K562 (cell line): ENCODE measurements at regions not wholly inside any gene's neighbourhood (a gene's known extent, or its start where the extent isn't known, plus 50 kb on each side); places are given as distances from the start of the nearest gene placed in this dataset.

Source experiments
- ATAC-seq: fragments of 200-7000 bp; cut with Tn5 transposase; 3 replicates; pipeline ENCODE4 v1.9.1; 2020; ENCODE audit warnings: moderate library complexity
- BruUV-seq: library from RNA; stranded (reverse); fragments of 400-500 nt; replicated peaks from 2 replicates; lab custom pipeline; 2021; lab: Mats Ljungman, UMichigan
- CTCF ChIA-PET: fragments of 300-600 bp; formaldehyde crosslinking; extraction: SDS; loops from one replicate; lab custom pipeline; 2021; ENCODE audit warnings: low intra/inter-chr PET ratio; lab: Yijun Ruan, JAX
- POLR2A ChIA-PET: fragments of 300-600, 350-650 bp; sonication (Branson Sonifier 250); formaldehyde crosslinking; extraction: SDS; loops from one replicate; lab custom pipeline; 2021; ENCODE audit warnings: antibody characterized with exemption, inconsistent platforms; lab: Yijun Ruan, JAX
- DNase-seq, 4 experiments: peaks; one replicate each; pipeline versions ENCODE4 v3.0.0 to v3.0.0-alpha.2; 2011 to 2018; ENCODE audit warnings: low spot score in 3 of 4, mixed read lengths in 3 of 4; ENCODE audit errors: extremely low read depth in 1 of 4
- FAIRE-seq: peaks from 2 replicates; lab custom pipeline; 2011; peaks lifted over from hg19 to GRCh38; lab: Jason Lieb, UNC
- H2AFZ ChIP-seq: 2 replicates; pipeline ENCODE4 v1.6.0; 2011; ENCODE audit warnings: low read depth, low read length, control low read depth, inconsistent platforms
- H3K27ac ChIP-seq: fragments of 200-600 bp; 3 replicates; pipeline ENCODE4 v1.8.0; 2011; ENCODE audit warnings: low read depth, mild to moderate bottlenecking, control low read depth, inconsistent platforms, low read length, moderate library complexity, mixed read lengths; ENCODE audit errors: extremely low read depth
- H3K27me3 ChIP-seq, 2 experiments: fragments of 300-600 bp in 1 of 2; 2 replicates in 1 of 2; 3 replicates in 1 of 2; pipeline versions ENCODE4 v1.6.0 to v1.8.0; 2011; ENCODE audit warnings: inconsistent platforms in 2 of 2, low read length in 2 of 2, mild to moderate bottlenecking in 1 of 2, mixed read lengths in 1 of 2, moderate library complexity in 1 of 2; ENCODE audit not compliant: control insufficient read depth in 2 of 2, insufficient read depth in 2 of 2
- H3K36me3 ChIP-seq: fragments of 300-600 bp; 3 replicates; pipeline ENCODE4 v1.8.0; 2011; ENCODE audit warnings: mild to moderate bottlenecking, low read length, inconsistent platforms; ENCODE audit not compliant: control insufficient read depth, insufficient read depth
- H3K4me1 ChIP-seq, 2 experiments: fragments of 200-600 bp in 1 of 2; replicated peaks in 1 of 2; 2 replicates in 1 of 2; 3 replicates in 1 of 2; pipeline versions ENCODE4 v1.5.1 to v1.8.0; 2011; ENCODE audit warnings: inconsistent platforms in 2 of 2, low read length in 2 of 2, mild to moderate bottlenecking in 1 of 2, mixed read lengths in 1 of 2, moderate library complexity in 1 of 2; ENCODE audit not compliant: control insufficient read depth in 2 of 2, insufficient read depth in 2 of 2
- H3K4me2 ChIP-seq: 2 replicates; pipeline ENCODE4 v1.6.1; 2011; ENCODE audit warnings: low read length, control low read depth, inconsistent platforms, mixed read lengths; ENCODE audit not compliant: insufficient read depth
- H3K4me3 ChIP-seq: fragments of 200-600 bp; sonication (generic), shearing (Covaris generic); 2 replicates; pipeline ENCODE4 v1.5.1; 2016; ENCODE audit warnings: control low read depth, inconsistent platforms
- H3K79me2 ChIP-seq: fragments of 200-600 bp; 3 replicates; pipeline ENCODE4 v1.8.0; 2011; ENCODE audit warnings: low read length, inconsistent platforms; ENCODE audit not compliant: control insufficient read depth, insufficient read depth
- H3K9ac ChIP-seq, 2 experiments: 2 replicates each; pipeline versions ENCODE4 v1.6.0 to v1.6.1; 2011; ENCODE audit warnings: low read depth in 2 of 2, low read length in 2 of 2, control low read depth in 1 of 2, inconsistent platforms in 1 of 2, mild to moderate bottlenecking in 1 of 2, mixed read lengths in 1 of 2; ENCODE audit not compliant: insufficient read depth in 1 of 2
- H3K9me1 ChIP-seq: one replicate; pipeline ENCODE4 v1.6.0; 2011; ENCODE audit warnings: inconsistent platforms, mild to moderate bottlenecking, low read length, moderate library complexity; ENCODE audit not compliant: control insufficient read depth, insufficient read depth
- H3K9me3 ChIP-seq: replicated peaks from 2 replicates; pipeline ENCODE4 v1.5.1; 2011; ENCODE audit warnings: low read depth, low read length, inconsistent platforms; ENCODE audit not compliant: control insufficient read depth, insufficient read depth
- H4K20me1 ChIP-seq: replicated peaks from 2 replicates; pipeline ENCODE4 v1.6.1; 2011; ENCODE audit warnings: low read length, inconsistent platforms, mixed read lengths; ENCODE audit not compliant: control insufficient read depth, insufficient read depth
- CBFA2T3 ChIP-seq: fragments of 450-650 bp; IDR thresholded peaks from 2 replicates; pipeline ENCODE4 v1.6.1; 2017
- DDX20 ChIP-seq: fragments of 450-650 bp; IDR thresholded peaks from 2 replicates; pipeline ENCODE4 v1.6.1; 2016; ENCODE audit warnings: missing genetic modification characterization, low read depth, mild to moderate bottlenecking, missing compliant biosample characterization, moderate library complexity
- HNRNPL ChIP-seq: fragments of 200-400 bp; formaldehyde crosslinking; IDR thresholded peaks from 2 replicates; pipeline ENCODE4 v1.6.1; 2017; ENCODE audit warnings: low read depth, mild to moderate bottlenecking, low read length
- JUN ChIP-seq, 2 experiments: sonication (generic) in 1 of 2; formaldehyde crosslinking in 1 of 2; IDR thresholded peaks; 2 replicates each; pipeline versions ENCODE4 v1.6.1 to v1.8.0; 2012 to 2022; ENCODE audit warnings: borderline replicate concordance in 2 of 2, mild to moderate bottlenecking in 2 of 2, improper control_type of control experiment in 1 of 2, low read depth in 1 of 2, low read length in 1 of 2, missing genetic modification reagents in 1 of 2
- KAT7 ChIP-seq: sonication (generic); formaldehyde crosslinking; IDR thresholded peaks from 2 replicates; pipeline ENCODE4 v1.8.0; 2022; ENCODE audit warnings: missing genetic modification reagents, mild to moderate bottlenecking, borderline replicate concordance
- SMARCE1 ChIP-seq: fragments of 450-650 bp; IDR thresholded peaks from 2 replicates; pipeline ENCODE4 v1.7.1; 2016; ENCODE audit warnings: mild to moderate bottlenecking
- SREBF2 ChIP-seq: sonication (generic); formaldehyde crosslinking; IDR thresholded peaks from 2 replicates; pipeline ENCODE4 v1.4.0; 2020; ENCODE audit warnings: mild to moderate bottlenecking, missing genetic modification reagents
- WGBS: fragments of 100-300 bp; shearing (Covaris generic); methylation state at CpG from one replicate; pipeline ENCODE4 v1.1.6; 2016; ENCODE audit warnings: low coverage, mixed read lengths; ENCODE audit not compliant: insufficient coverage; ENCODE audit errors: missing lambda C conversion rate; 5-methylcytosine and 5-hydroxymethylcytosine counted together
- in situ Hi-C: fragments of 300-500 bp; cut with MboI; formaldehyde crosslinking; loops from 4 replicates; pipeline ENCODE4 v1.15.0; 2018; ENCODE audit warnings: inconsistent platforms, mixed read lengths
- intact Hi-C: fragments of 100-400 bp; cut with micrococcal nuclease; formaldehyde crosslinking; loops from 2 replicates; pipeline ENCODE4 v1.14.2; 2022

DNA sequence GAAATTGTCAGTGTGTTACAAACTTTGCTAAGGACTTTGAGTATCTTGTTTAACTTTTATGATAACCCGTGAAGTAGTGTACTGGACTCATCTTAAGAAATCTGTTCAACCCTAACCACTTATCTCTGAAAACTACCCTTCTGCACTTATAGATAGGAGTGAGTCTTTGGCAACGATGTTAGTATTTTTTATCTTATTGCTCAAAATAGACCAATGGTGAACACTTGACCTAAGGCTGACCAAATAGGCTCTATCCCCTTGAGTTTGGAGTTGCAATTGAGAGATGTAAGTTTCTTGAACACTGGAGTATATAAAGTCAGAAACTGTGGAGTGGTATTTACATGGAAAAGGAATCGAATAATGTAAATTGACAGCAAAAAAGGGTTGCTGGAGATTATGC lies 786.1 kb downstream of the TMTC2 start:
- TF ChIP-seq JUN (IDR thresholded peaks at IDR 0.05; ENCODE audit: borderline replicate concordance, low read depth, low read length), result no peak
- no peak for TF ChIP-seq JUN (CRISPR knock-in tag; IDR thresholded peaks at IDR 0.05; ENCODE audit: borderline replicate concordance)
- Histone ChIP-seq H3K9me1 (no peaks in the 10 kb centered on the region), H3K27me3 (no peaks in the 10 kb centered on the region), H4K20me1 (no peaks in the 10 kb centered on the region), H3K27ac (no peak overlapping the region), H3K4me1 (no peaks in the 10 kb centered on the region), H3K4me2 (no peak overlapping the region), H2AFZ (no peak overlapping the region), H3K9me3 (no peaks in the 10 kb centered on the region), H3K36me3 (no peaks in the 10 kb centered on the region), H3K4me3 (no peak overlapping the region), H3K9ac (no peak overlapping the region), H3K79me2 (no peaks in the 10 kb centered on the region)
- CTCF ChIA-PET, result no interaction called here
- intact Hi-C loops, result no loop called here
- no TSS peak for BruUV-seq
- POLR2A ChIA-PET, result no interaction called here
- ATAC-seq, result no peak
- FAIRE-seq, result no peak
- no peak for DNase-seq
- in situ Hi-C loops, result no loop called here
- WGBS, result 0% methylated on average over 3 of the region's 3 CpGs

- WGBS, result 2% methylated on average over 4 of the region's 4 CpGs
- no peaks in the 10 kb centered on the region for H3K9me3 ChIP-seq
- no peaks in the 10 kb centered on the region for H4K20me1 ChIP-seq
- H3K27ac ChIP-seq, result no peak overlapping the region
- FAIRE-seq (no peak), DNase-seq (no peak), ATAC-seq (no peak)
- BruUV-seq, result no TSS peak
- no peak overlapping the region for H3K9ac ChIP-seq
- H3K9me1 ChIP-seq, result no peaks in the 10 kb centered on the region
- in situ Hi-C loops, result no loop called here
- ChIA-PET POLR2A (no interaction called here), CTCF (no interaction called here)
- no peak overlapping the region for H3K4me3 ChIP-seq
- intact Hi-C loops, result no loop called here
- H3K27me3 ChIP-seq, result no peaks in the 10 kb centered on the region
- no peak overlapping the region for H3K4me2 ChIP-seq
- H3K79me2 ChIP-seq, result no peaks in the 10 kb centered on the region
- TF ChIP-seq DDX20 (tag), result no peak
- TF ChIP-seq SREBF2, result no peak
- no peak for TF ChIP-seq SMARCE1
- no peak for TF ChIP-seq KAT7 (CRISPR knock-in tag)
- TF ChIP-seq CBFA2T3, result no peak
- TF ChIP-seq HNRNPL, result no peak
- no peaks in the 10 kb centered on the region for H3K4me1 ChIP-seq
- H2AFZ ChIP-seq, result no peak overlapping the region
- no peaks in the 10 kb centered on the region for H3K36me3 ChIP-seq
These were observed 785.6 kb downstream of the TMTC2 start for GRCh38 chr12:83472350-83472749.
